ENCODE measurements at regions not wholly inside any gene's neighbourhood (a gene's known extent, or its start where the extent isn't known, plus 50 kb on each side); places are given as distances from the start of the nearest gene placed in this dataset.
A peak's percentile ranks its signal among the peaks of the same experiment; 100 is the strongest.

DNA sequence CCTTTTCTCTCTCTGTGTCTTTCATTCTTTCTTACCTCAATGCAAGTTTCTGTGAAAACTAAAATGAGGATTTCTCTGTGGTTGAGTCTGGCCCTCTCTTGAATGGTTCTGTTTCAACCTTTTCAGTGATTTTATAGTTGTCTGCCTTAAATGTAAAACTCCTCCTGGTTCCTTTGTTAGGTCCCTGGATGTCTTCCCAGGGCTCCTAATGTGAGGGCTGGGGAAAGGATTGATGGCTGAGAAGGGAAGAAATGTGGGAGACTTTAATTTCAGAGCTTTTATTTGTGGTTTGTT, 90.6 kb upstream of the GRM7 start:
- DNase-seq (ENCODE audit: low spot score), result no peak

DNA sequence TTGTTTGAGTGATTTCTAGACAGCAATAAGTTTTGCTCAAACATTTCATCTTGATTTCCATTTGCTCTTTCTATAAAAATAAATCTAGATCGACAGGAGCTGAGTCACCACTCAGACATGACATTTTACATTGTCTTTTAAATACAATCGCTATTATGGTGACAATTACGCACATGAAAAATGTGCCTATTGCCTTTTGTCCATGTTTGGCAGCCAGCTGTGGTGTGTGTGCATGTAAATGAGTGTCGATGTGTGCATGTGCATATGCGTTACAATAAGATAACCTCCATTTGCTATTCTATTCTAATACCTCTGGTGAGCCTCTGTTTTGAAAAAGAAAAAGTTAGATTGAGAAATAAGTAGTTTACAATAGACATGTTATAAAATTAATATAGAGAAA, 89.7 kb upstream of the GRM7 start:
- DNase-seq (ENCODE audit: low spot score), result no peak

DNA sequence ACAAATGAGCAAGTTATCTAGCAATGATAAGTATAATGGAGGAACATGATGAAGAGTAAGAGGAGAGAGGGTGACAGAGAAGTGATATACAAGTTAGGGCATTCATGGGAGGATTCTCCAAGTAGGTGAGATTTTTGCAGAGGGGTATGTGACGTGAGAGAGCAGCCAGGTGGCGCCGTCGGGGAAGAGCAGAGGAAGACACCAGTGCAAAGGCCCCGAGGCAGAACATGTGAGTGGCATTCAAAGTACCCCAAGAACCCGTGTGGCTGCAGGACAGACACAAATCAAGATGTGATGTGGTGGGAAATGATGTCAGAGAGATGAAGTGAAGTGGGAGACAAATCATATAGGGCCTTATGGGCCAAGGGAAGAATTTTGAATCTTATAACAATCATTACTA, 81.8 kb upstream of the GRM7 start:
- no peak for DNase-seq (ENCODE audit: low spot score)

DNA sequence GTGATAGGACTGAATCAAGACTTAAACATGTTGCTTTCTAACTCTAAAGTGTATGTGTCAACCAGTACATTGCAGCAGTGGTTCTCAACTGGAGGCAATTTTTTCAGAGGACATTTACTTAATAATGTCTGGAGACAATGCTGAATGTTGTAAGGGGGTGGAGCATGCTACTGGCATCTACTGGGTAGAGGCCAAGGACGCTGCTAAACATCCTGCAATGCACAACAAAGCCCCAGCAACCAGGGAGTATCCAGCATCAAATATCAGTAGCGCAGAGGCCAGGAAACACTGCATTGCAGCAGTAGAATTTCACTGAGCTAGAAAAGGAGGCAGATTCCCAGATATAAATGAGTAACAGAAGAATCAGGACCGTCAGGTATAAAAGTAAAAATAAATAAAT, 79.8 kb upstream of the GRM7 start:
- DNase-seq (ENCODE audit: low spot score), result no peak

DNA sequence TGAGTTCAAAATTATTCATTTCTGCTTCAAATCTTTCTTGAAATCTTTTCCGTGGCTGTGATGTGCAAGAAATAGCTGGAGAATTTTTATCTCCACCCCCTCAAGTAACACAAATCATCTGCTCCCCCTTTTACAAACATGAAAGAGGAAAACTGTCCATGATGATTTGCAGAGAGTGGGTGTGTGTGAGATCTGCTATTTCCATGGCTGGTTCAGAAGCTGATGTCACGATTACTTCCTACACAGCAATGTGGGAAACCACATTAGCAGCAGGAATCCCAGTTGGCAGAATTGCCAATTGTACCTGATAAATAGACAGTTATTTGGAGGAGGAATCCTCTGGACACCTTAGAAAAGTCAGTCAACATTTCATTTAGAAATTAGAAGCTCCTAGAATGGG, 75.2 kb upstream of the GRM7 start:
- peak; percentile 51 for DNase-seq (ENCODE audit: low spot score)

DNA sequence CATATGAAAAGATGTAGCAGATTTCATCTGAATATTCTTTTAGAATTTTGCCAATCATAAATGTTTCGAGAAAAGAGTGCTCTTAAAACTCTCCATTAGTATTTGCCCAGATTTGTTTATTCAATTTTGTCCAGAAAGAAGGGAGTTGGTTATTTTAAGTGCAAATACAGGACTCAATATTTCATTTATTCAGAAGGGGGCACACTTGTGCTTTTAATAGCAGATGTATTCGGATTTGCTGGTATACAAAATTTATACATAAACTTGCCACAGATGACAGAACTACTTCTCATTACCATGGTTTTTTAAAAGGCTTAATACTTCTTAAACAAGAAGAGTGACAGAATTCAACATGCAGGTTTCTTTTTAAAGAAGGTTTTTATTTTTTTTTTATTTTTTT, 69.8 kb upstream of the GRM7 start:
- no peak for DNase-seq (ENCODE audit: low spot score)

DNA sequence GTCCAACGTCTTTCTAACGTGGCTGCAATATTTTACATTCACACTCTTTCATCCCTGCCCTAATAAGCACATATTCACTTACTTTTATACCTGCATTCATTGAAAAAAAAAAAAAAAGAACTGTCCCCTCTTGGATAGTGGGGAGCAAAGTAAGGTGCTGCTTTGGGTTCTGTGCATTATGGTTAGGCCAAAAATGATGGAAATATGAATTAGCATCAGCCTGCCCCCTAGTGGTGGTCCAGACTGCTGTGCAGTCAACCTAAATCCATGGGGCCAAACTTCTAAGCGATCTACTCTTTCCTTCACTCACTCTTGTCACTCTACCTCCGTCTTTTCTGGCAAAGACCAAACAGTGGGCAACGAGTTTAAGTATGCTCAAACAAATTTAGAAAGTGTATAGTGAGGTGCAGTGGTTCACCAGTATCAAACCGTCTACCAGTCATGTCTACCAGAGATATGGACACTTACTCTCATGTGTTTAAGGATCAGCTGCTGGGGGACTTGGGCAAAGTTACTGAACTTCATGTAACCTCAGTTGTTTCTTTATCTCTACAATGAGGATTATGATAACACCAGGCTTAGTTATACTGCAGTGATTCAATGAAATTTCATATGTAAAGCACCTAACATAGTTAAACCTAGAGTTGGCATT, 61.5 kb upstream of the GRM7 start:
- peak; percentile 36 for DNase-seq (ENCODE audit: low spot score)

DNA sequence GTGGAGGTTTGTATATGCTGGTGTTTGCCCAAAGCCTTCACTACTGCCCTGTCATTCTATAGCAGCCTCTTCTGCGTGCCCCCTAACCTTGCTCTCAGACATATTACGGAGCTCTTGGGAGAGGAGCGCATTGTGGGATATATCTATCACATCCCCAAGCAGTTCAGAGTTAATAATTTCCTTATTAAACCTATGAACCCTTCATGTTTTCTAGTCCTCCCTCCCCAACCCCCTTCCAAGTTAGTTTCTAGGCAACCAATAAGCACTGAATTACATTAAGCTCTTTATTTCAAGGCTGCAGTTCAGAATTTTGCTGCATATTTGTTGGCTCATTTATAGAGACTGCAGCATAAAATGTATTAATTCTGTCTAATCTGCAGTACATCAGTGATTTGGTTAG, 57.3 kb upstream of the GRM7 start:
- peak; percentile 4 for DNase-seq (ENCODE audit: low spot score)

DNA sequence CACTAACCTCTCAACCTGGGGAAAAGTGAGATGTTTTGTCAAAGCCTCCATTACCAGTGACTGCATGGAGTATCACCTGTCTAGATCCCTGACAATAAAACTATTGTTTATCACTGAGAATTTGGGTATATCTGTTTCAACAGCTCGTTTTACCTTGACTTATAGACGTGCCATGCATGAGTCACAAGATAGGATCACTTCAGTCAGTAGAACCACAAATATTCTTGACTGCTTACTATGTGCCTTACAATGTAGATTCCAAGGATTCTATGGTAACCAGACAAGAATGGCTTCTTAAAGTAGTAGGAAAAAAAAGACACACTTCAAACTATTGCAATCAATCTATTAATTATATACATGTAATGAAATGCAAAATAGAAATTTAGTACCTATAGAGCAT, 55.7 kb upstream of the GRM7 start:
- no peak for DNase-seq (ENCODE audit: low spot score)

DNA sequence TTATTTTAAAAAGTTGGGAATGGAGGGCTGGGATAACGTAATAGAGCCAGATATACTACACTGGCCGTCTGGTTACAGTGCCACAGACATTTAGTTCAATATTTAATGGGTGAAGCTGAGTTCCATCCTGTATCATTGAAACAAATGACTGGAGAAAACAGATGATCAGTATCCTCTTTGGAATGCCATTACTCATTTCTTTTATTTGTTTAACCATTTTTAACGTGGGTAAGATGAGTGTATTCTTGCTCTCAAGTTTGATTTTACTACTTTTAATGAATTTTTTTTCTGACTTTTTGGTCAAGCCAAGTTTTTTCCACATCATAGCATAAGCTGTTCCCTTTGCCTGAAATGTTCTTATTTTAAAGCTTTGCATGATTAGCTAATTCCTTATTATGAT, 53.9 kb upstream of the GRM7 start:
- DNase-seq (ENCODE audit: low spot score), result no peak

DNA sequence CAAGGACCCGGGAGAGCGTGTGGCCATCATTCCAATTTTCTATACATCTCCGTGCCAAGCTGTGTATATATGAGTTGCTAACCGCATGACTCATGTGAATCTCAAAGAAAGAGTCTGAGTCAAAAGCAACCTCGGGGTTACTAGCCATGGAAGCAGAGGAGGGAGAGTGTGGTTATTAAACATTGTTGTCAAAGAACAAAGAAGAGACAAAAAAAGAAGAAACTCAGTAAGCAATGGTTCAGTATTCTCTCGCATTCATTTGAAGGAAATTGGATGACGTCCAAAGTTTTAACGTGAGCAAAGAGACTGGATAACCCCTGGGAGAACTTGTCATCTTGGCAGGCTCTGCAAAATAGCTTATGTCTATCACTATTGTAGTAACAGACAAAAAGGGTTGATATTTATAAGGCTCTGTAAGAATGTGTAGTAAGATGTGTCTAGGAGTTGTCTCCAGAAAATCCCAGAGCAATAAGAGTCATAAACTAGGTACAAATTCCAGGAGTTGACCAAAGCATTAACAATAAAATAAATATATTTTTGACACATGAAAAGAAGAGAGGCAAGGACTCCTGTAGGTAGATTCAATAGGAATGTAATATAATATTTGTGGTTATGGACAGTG, 52.8 kb upstream of the GRM7 start:
- DNase-seq (ENCODE audit: low spot score), result no peak

DNA sequence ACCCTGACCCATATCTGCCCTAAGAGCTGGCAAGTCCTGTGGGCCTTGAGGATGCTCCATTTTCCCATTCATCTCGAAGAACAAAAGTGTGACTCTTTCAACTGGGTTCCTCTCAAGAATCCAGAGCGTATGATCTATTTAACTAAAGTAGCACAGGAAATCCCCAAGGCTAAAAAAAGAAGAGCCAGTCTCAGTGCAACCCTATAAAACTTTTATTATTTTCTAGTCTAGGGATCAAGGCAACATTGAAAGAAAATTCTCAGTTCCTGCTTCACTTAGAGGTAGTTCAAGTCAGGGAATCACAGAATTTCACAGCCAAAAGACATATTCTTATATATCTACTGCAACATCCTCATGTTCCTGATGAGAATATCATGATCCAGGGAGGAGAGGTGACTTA, 51.6 kb upstream of the GRM7 start:
- no peak for DNase-seq (ENCODE audit: low spot score)
